Ishikawa (cell line): ENCODE measurements at regions not wholly inside any gene's neighbourhood (a gene's known extent, or its start where the extent isn't known, plus 50 kb on each side); places are given as distances from the start of the nearest gene placed in this dataset.

ENCODE experiments used
- CEBPB ChIP-seq: IDR thresholded peaks from 2 replicates; pipeline ENCODE4 v1.6.1; 2012
- CREB1 ChIP-seq: IDR thresholded peaks from 2 replicates; pipeline ENCODE4 v1.6.1; 2012; ENCODE audit warnings: low read depth
- EGR1 ChIP-seq: IDR thresholded peaks from 2 replicates; pipeline ENCODE4 v1.6.1; 2012
- EP300 ChIP-seq: IDR thresholded peaks from 2 replicates; pipeline ENCODE4 v1.6.1; 2012; ENCODE audit warnings: borderline replicate concordance
- FOXM1 ChIP-seq: IDR thresholded peaks from 2 replicates; pipeline ENCODE4 v1.6.1; 2012; ENCODE audit warnings: low read depth, borderline replicate concordance
- NFIC ChIP-seq: IDR thresholded peaks from 2 replicates; pipeline ENCODE4 v1.6.1; 2012
- RAD21 ChIP-seq: IDR thresholded peaks from 2 replicates; pipeline ENCODE4 v1.6.1; 2012; ENCODE audit warnings: low read depth
- TAF1 ChIP-seq: IDR thresholded peaks from 2 replicates; pipeline ENCODE4 v1.6.1; 2012; ENCODE audit warnings: low read depth, mild to moderate bottlenecking
- TCF12 ChIP-seq: IDR thresholded peaks from 2 replicates; pipeline ENCODE4 v1.6.1; 2012; ENCODE audit warnings: low read depth
- TEAD4 ChIP-seq: IDR thresholded peaks from 2 replicates; pipeline ENCODE4 v1.6.1; 2012
- YY1 ChIP-seq: IDR thresholded peaks from 2 replicates; pipeline ENCODE4 v1.6.1; 2012; ENCODE audit warnings: low read depth
- ZBTB7A ChIP-seq: IDR thresholded peaks from 2 replicates; pipeline ENCODE4 v1.6.1; 2012; ENCODE audit warnings: low read depth
- TF ChIP-seq, protein P1 (sequence below): IDR thresholded peaks from 2 replicates; pipeline ENCODE4 v1.6.1; 2012
- TF ChIP-seq, protein P2 (sequence below): IDR thresholded peaks from 2 replicates; pipeline ENCODE4 v1.6.1; 2012
- TF ChIP-seq, protein P3 (sequence below): IDR thresholded peaks from 2 replicates; pipeline ENCODE4 v1.6.1; 2012; ENCODE audit warnings: low read depth, mild to moderate bottlenecking

DNA sequence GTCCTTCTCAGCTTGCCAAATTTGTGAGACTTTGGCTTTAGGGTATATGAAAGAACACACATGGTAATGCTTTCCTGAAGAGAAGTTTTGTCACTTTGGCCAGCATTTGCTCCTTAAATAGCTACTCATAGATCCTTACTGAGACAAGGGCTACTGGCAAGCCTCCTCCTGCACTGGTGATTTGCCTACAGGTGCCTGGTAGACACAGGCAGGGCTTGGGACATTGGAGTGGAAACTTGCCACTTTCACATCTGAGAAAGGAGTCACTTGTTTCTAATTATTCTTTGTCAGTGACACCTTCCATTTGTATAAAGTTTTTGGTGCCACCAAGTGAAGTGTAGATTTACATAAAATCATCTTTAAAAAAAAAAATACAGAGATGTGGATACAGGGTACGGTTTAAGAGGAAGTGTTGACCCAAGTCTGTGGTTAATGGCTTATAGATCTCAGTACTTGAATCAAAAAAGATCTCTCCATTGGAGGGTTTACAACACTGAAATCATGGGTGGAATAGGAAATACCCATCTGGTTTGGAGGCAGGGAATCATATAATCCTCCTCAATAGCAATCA, 132.8 kb upstream of the GADL1 start:
- no peak for TF ChIP-seq EP300
- TF ChIP-seq, protein P1, sequence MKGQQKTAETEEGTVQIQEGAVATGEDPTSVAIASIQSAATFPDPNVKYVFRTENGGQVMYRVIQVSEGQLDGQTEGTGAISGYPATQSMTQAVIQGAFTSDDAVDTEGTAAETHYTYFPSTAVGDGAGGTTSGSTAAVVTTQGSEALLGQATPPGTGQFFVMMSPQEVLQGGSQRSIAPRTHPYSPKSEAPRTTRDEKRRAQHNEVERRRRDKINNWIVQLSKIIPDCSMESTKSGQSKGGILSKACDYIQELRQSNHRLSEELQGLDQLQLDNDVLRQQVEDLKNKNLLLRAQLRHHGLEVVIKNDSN = no peak
- TF ChIP-seq CREB1 = no peak
- TF ChIP-seq, protein P2, sequence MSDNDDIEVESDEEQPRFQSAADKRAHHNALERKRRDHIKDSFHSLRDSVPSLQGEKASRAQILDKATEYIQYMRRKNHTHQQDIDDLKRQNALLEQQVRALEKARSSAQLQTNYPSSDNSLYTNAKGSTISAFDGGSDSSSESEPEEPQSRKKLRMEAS = no peak
- no peak for TF ChIP-seq ZBTB7A
- TF ChIP-seq RAD21 = no peak
- no peak for TF ChIP-seq TAF1
- TF ChIP-seq TEAD4 = no peak

- TF ChIP-seq, protein P3, sequence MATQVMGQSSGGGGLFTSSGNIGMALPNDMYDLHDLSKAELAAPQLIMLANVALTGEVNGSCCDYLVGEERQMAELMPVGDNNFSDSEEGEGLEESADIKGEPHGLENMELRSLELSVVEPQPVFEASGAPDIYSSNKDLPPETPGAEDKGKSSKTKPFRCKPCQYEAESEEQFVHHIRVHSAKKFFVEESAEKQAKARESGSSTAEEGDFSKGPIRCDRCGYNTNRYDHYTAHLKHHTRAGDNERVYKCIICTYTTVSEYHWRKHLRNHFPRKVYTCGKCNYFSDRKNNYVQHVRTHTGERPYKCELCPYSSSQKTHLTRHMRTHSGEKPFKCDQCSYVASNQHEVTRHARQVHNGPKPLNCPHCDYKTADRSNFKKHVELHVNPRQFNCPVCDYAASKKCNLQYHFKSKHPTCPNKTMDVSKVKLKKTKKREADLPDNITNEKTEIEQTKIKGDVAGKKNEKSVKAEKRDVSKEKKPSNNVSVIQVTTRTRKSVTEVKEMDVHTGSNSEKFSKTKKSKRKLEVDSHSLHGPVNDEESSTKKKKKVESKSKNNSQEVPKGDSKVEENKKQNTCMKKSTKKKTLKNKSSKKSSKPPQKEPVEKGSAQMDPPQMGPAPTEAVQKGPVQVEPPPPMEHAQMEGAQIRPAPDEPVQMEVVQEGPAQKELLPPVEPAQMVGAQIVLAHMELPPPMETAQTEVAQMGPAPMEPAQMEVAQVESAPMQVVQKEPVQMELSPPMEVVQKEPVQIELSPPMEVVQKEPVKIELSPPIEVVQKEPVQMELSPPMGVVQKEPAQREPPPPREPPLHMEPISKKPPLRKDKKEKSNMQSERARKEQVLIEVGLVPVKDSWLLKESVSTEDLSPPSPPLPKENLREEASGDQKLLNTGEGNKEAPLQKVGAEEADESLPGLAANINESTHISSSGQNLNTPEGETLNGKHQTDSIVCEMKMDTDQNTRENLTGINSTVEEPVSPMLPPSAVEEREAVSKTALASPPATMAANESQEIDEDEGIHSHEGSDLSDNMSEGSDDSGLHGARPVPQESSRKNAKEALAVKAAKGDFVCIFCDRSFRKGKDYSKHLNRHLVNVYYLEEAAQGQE = no peak
- no peak for TF ChIP-seq FOXM1
- TF ChIP-seq, protein P1 = no peak
- TF ChIP-seq YY1 = no peak
- no peak for TF ChIP-seq NFIC
- TF ChIP-seq EP300 = no peak
- no peak for TF ChIP-seq EGR1
- no peak for TF ChIP-seq TEAD4
- TF ChIP-seq ZBTB7A = no peak
- no peak for TF ChIP-seq CREB1
- TF ChIP-seq RAD21 = no peak
- TF ChIP-seq TCF12 = no peak
- TF ChIP-seq TAF1 = no peak
- TF ChIP-seq CEBPB = no peak
- TF ChIP-seq, protein P2 = no peak
Measured at GRCh38 chr3:31027914-31028313, 133.5 kb upstream of the GADL1 start.

GRCh38 chr3:31028766-31029165, 134.3 kb upstream of the GADL1 start:
- no peak for TF ChIP-seq EP300
- TF ChIP-seq, protein P3 = no peak
- TF ChIP-seq, protein P2 = no peak

GRCh38 chr3:31029706-31030105, 135.2 kb upstream of the GADL1 start:
- TF ChIP-seq, protein P1 = no peak
- TF ChIP-seq TAF1 (no peak), TCF12 (no peak), EP300 (no peak), RAD21 (no peak), EGR1 (no peak), YY1 (no peak), FOXM1 (no peak), CREB1 (no peak), TEAD4 (no peak), CEBPB (no peak), NFIC (no peak), ZBTB7A (no peak)
- TF ChIP-seq, protein P3 = no peak
- TF ChIP-seq, protein P2 = no peak
